Gastroesophageal sphincter (tissue), 4 donors: ENCODE measurements at regions not wholly inside any gene's neighbourhood (a gene's known extent, or its start where the extent isn't known, plus 50 kb on each side); places are given as distances from the start of the nearest gene placed in this dataset.

Experiments used
- ATAC-seq: fragments of 150-250 bp; one replicate; pipeline ENCODE4 v1.9.1; 2016; ENCODE audit warnings: mild to moderate bottlenecking, moderate library complexity
- H3K27ac ChIP-seq, 4 donors: fragments of 200-600 bp; sonication (generic) in 3 of 4; 1 replicate in 3 of 4; 2 replicates in 1 of 4; pipeline ENCODE4 v1.5.1; 2016 to 2019
- H3K27me3 ChIP-seq: fragments of 200-600 bp; sonication (generic); one replicate; pipeline ENCODE4 v1.5.1; 2019
- H3K36me3 ChIP-seq, 2 donors: fragments of 200-600 bp; sonication (generic); one replicate each; pipeline ENCODE4 v1.5.1; 2019; ENCODE audit warnings: control low read depth in 1 of 2
- H3K4me1 ChIP-seq, 3 donors: fragments of 200-600 bp; sonication (generic); 1 replicate in 2 of 3; 2 replicates in 1 of 3; pipeline ENCODE4 v1.5.1; 2016 to 2019; ENCODE audit warnings: control low read depth in 2 of 3
- H3K4me3 ChIP-seq, 2 donors: fragments of 200-600 bp; sonication (generic); one replicate each; pipeline ENCODE4 v1.5.1; 2019; ENCODE audit warnings: mild to moderate bottlenecking in 1 of 2, moderate library complexity in 1 of 2
- H3K9me3 ChIP-seq, 3 donors: fragments of 200-600 bp; sonication (generic); one replicate each; pipeline ENCODE4 v1.5.1; 2017 to 2019; ENCODE audit warnings: control low read depth in 2 of 3
- CTCF ChIP-seq, 4 experiments: fragments of 200-600 bp in 2 of 4; fragments of 450-650 bp in 2 of 4; sonication (generic) in 1 of 4; IDR thresholded peaks; one replicate each; pipeline ENCODE4 v1.5.1; 2017 to 2019; ENCODE audit warnings: antibody characterized with exemption in 4 of 4, mild to moderate bottlenecking in 2 of 4, moderate library complexity in 2 of 4
- EP300 ChIP-seq: sonication (generic); formaldehyde crosslinking; IDR thresholded peaks from one replicate; pipeline ENCODE4 v1.6.1; 2017; ENCODE audit warnings: antibody characterized with exemption, mild to moderate bottlenecking
- POLR2A ChIP-seq, 2 donors: fragments of 450-650 bp; IDR thresholded peaks; one replicate each; pipeline ENCODE4 v1.6.1; 2017; ENCODE audit warnings: antibody characterized with exemption in 2 of 2, mild to moderate bottlenecking in 2 of 2, moderate library complexity in 1 of 2
- POLR2AphosphoS5 ChIP-seq: sonication (generic); formaldehyde crosslinking; IDR thresholded peaks from one replicate; pipeline ENCODE4 v1.6.1; 2017; ENCODE audit warnings: antibody characterized with exemption
- WGBS, 2 donors: methylation state at CpG; one replicate each; pipeline ENCODE4 v1.1.5; 2018; ENCODE audit warnings: low coverage in 1 of 2; 5-methylcytosine and 5-hydroxymethylcytosine counted together

DNA sequence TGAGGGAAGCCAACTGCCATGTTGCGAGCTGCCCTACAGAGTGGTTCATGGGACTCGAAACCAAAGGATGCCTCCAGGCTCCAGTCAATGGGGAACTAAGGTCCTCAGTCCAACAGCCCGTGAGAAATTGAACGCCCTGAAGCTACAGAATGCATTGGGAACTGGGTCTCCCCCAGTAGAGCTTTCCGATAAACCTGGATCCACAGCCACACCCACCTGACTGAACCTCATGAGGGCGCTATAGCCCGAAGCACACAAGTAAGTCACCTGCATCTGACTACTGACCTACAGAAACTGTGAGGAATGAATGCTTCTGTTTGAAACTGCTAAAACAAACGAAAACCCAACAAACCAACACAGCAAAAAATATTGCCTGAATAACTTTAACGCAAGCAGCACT is 1297.7 kb downstream of the AACS start:
- TF ChIP-seq CTCF (IDR thresholded peaks at IDR 0.05): no peak
- no peak for TF ChIP-seq POLR2AphosphoS5
- no peak for TF ChIP-seq EP300
- no peak for TF ChIP-seq POLR2A (IDR thresholded peaks at IDR 0.05)
- Histone ChIP-seq H3K4me1 (no peaks in the 10 kb centered on the region), H3K27ac (no peak overlapping the region), H3K27me3 (no peaks in the 10 kb centered on the region), H3K4me3 (no peak overlapping the region), H3K36me3 (no peaks in the 10 kb centered on the region), H3K9me3 (no peaks in the 10 kb centered on the region)
- ATAC-seq: no peak
- WGBS, 2 donors: 65 to 74% methylated on average over 4 to 6 of the region's 9 CpGs

DNA sequence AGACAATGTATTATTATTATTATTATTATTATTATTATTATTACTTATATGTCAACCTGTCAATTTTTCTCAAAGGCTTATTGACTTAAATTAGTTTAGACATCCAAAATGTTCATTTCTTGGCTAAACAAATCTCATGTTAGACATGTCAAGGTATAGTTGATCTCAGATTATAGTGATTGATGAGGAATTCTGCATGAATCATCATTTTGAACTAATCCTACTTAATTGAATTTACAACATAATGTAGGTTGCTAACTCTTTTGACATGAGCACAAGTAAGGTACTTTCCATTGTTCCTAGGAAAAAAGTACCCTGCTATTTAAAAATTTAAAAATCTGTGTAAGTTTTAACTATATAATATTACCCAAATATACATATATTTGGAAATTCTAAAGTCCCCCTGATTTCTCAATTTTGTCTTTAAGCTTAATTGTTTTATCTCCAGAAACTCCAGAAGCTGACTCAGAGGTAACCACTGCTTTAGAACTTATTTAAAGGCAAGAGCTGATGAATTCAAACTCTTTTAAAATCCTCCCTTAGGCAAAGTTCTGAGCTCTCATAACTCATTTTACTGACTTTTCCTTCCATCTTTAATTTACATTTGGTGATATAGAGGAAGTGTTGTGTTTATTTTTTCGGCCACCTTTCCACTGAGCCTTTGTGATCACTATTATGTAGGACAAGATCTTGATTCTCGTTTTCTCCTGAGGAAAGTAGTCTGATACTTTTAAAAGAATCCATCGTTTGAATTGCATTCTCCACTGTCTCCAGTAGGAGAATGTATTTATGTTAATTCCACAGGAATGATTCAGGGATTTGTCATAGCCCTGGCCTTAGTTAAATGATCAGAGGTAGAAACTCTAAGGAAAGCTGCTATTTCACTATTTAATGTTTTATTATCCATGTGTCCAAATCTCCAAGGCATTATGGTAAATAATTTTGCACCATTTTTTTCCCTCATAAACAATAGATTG is 1304.5 kb downstream of the AACS start:
- H3K27ac ChIP-seq: no peak overlapping the region
- WGBS, 2 donors: 10 to 37% methylated on average over 3 of the region's 3 CpGs

GRCh38 chr12:126383506-126383905 is 1318.3 kb downstream of the AACS start:
- peaks cover 0 to 14% (median 0%) of the 10 kb centered on the region in 3 donors for H3K9me3 ChIP-seq
- no peak overlapping the region for H3K4me3 ChIP-seq
- no peaks in the 10 kb centered on the region for H3K4me1 ChIP-seq
- no peaks in the 10 kb centered on the region for H3K27me3 ChIP-seq
- H3K36me3 ChIP-seq: no peaks in the 10 kb centered on the region
- H3K27ac ChIP-seq: no peak overlapping the region
- WGBS, 2 donors: 78 to 83% methylated on average over 2 to 3 of the region's 3 CpGs
- no peak for TF ChIP-seq POLR2AphosphoS5
- TF ChIP-seq EP300: no peak
- TF ChIP-seq POLR2A (IDR thresholded peaks at IDR 0.05): no peak
- no peak for TF ChIP-seq CTCF (IDR thresholded peaks at IDR 0.05)
- ATAC-seq: no peak

More for the DNA sequence above, 1304.5 kb downstream of the AACS start:
- no peaks in the 10 kb centered on the region for H3K27me3 ChIP-seq
- no peaks in the 10 kb centered on the region for H3K9me3 ChIP-seq
- no peak overlapping the region for H3K4me3 ChIP-seq
- no peaks in the 10 kb centered on the region for H3K4me1 ChIP-seq
- H3K36me3 ChIP-seq: no peaks in the 10 kb centered on the region
- TF ChIP-seq POLR2A (IDR thresholded peaks at IDR 0.05): no peak
- no peak for TF ChIP-seq CTCF (IDR thresholded peaks at IDR 0.05)
- TF ChIP-seq EP300: no peak
- TF ChIP-seq POLR2AphosphoS5: no peak
- no peak for ATAC-seq

GRCh38 chr12:126384026-126384564 is 1318.9 kb downstream of the AACS start:
- Histone ChIP-seq H3K9me3 (peaks cover 0 to 14% (median 0%) of the 10 kb centered on the region in 3 donors), H3K27me3 (no peaks in the 10 kb centered on the region), H3K27ac (no peak overlapping the region), H3K4me1 (no peaks in the 10 kb centered on the region), H3K36me3 (no peaks in the 10 kb centered on the region), H3K4me3 (no peak overlapping the region)
- TF ChIP-seq EP300: no peak
- TF ChIP-seq POLR2A (IDR thresholded peaks at IDR 0.05): no peak
- ATAC-seq: no peak
- 14 to 38% methylated on average over 1 to 2 of the region's 2 CpGs for WGBS, 2 donors

GRCh38 chr12:126385785-126386184 is 1320.5 kb downstream of the AACS start:
- Histone ChIP-seq H3K4me1 (no peaks in the 10 kb centered on the region), H3K27me3 (no peaks in the 10 kb centered on the region), H3K36me3 (no peaks in the 10 kb centered on the region), H3K9me3 (peaks cover 0 to 14% (median 0%) of the 10 kb centered on the region in 3 donors), H3K27ac (no peak overlapping the region), H3K4me3 (no peak overlapping the region)
- WGBS, 2 donors: 40 to 70% methylated on average over 1 to 4 of the region's 4 CpGs
- TF ChIP-seq POLR2A (IDR thresholded peaks at IDR 0.05): no peak
- no peak for ATAC-seq
